Esophagus (tissue), 2 donors: ENCODE measurements at regions not wholly inside any gene's neighbourhood (a gene's known extent, or its start where the extent isn't known, plus 50 kb on each side); places are given as distances from the start of the nearest gene placed in this dataset.

Experiments used
- H3K27ac ChIP-seq, 2 donors: one replicate each; pipeline ENCODE4 v1.5.1; 2013; ENCODE audit warnings: low read depth in 2 of 2, mild to moderate bottlenecking in 2 of 2, inconsistent platforms in 1 of 2, low read length in 1 of 2, moderate library complexity in 1 of 2
- H3K27me3 ChIP-seq, 2 donors: one replicate each; pipeline ENCODE4 v1.6.1; 2013; ENCODE audit warnings: low read length in 2 of 2, control low read depth in 1 of 2, mild to moderate bottlenecking in 1 of 2; ENCODE audit not compliant: insufficient read depth in 2 of 2, control insufficient read depth in 1 of 2
- H3K36me3 ChIP-seq, 2 donors: one replicate each; pipeline ENCODE4 v1.6.1; 2013; ENCODE audit warnings: low read length in 1 of 2; ENCODE audit not compliant: control insufficient read depth in 2 of 2, insufficient read depth in 2 of 2
- H3K4me1 ChIP-seq, 2 donors: one replicate each; pipeline ENCODE4 v1.6.1; 2013; ENCODE audit warnings: low read length in 1 of 2; ENCODE audit not compliant: control insufficient read depth in 2 of 2, insufficient read depth in 2 of 2
- H3K4me3 ChIP-seq, 2 donors: one replicate each; pipeline ENCODE4 v1.5.1; 2013; ENCODE audit warnings: low read length in 2 of 2, mild to moderate bottlenecking in 2 of 2, low read depth in 1 of 2, moderate library complexity in 1 of 2
- H3K9me3 ChIP-seq, 2 donors: one replicate each; pipeline ENCODE4 v1.6.1; 2013; ENCODE audit warnings: mild to moderate bottlenecking in 2 of 2, low read depth in 1 of 2, low read length in 1 of 2, moderate library complexity in 1 of 2; ENCODE audit not compliant: control insufficient read depth in 2 of 2, insufficient read depth in 1 of 2
- WGBS, 2 donors: extraction: QIAGEN DNeasy Blood & Tissue Kit; methylation state at CpG; one replicate each; pipeline ENCODE4 v1.1.7; 2013; 5-methylcytosine and 5-hydroxymethylcytosine counted together
- donor health status: healthy with polysubstance abuse.
- donor health status: Bipolar disorder and iron deficiency.

- H3K36me3 ChIP-seq: no peaks in the 10 kb centered on the region
- no peaks in the 10 kb centered on the region for H3K9me3 ChIP-seq
- no peak overlapping the region for H3K4me3 ChIP-seq
- no peaks in the 10 kb centered on the region for H3K27me3 ChIP-seq
- no peaks in the 10 kb centered on the region for H3K4me1 ChIP-seq
- H3K27ac ChIP-seq: no peak overlapping the region
- WGBS, 2 donors: 73 to 76% methylated on average over 5 of the region's 5 CpGs
Measured at GRCh38 chr6:90708206-90708737, 121.4 kb upstream of the MAP3K7 start.

DNA sequence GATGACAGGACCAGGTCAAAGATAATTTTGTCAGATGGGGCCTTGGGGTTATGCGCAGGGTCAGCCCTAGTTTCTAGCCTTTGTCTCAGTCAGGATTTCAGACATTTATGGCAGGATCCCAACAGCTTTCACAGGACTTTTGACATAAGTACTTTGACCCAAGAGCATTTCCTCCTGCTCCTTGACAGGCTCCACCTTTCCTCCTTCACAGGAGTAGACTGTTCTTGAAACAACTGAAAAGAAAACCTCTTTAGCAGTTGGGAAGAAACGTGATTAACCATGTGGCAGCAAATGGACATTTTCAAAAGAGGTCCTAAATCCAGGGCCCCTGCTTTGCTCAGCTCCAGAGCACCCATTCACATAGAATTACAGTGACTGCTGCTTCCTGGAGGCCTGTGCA is 120.4 kb upstream of the MAP3K7 start:
- H3K27ac ChIP-seq: no peak overlapping the region
- no peaks in the 10 kb centered on the region for H3K36me3 ChIP-seq
- H3K9me3 ChIP-seq: no peaks in the 10 kb centered on the region
- no peak overlapping the region for H3K4me3 ChIP-seq
- 66 to 79% methylated on average over 2 of the region's 2 CpGs for WGBS, 2 donors
- H3K27me3 ChIP-seq: no peaks in the 10 kb centered on the region
- H3K4me1 ChIP-seq: no peaks in the 10 kb centered on the region

DNA sequence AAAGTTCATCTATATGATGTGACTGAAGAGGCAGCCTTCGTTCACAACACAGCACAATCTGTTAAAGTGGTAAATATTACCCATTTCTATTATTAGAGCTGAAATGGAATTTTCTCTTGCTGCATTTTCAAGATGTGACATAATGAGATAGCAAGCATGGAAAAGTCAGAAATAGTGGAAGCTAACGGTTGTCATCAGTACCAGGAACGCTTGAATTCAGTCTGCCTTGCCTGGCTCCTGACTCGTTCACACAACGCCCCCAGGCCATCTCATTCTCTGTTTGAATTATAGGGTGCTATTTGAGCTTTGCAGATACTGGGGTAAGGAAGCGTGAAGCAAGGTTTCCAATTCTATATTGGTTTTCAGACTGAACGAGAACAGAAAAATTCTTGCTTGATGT is 116.5 kb upstream of the MAP3K7 start:
- H3K27ac ChIP-seq: no peak overlapping the region
- no peak overlapping the region for H3K4me3 ChIP-seq
- H3K36me3 ChIP-seq: no peaks in the 10 kb centered on the region
- 65 to 71% methylated on average over 7 of the region's 7 CpGs for WGBS, 2 donors
- no peaks in the 10 kb centered on the region for H3K27me3 ChIP-seq
- H3K9me3 ChIP-seq: no peaks in the 10 kb centered on the region
- no peaks in the 10 kb centered on the region for H3K4me1 ChIP-seq

DNA sequence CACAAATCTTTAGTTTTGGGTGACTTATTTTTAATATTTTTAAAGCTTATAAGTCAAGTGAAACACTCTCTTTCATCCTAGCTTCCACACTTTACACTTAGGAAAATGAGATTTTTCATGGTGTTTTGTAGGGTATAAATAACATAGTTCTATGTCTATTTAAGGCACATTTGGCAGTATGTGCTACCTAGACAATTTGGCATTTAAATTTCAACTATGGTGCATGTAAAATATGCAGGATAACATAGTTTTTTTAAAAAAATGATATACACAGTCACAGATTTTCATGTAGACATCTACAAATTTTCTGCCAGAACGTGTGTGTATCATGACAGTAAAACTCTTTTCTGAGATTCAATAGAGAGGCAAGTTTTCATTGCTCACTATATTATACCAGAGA is 115.1 kb upstream of the MAP3K7 start:
- Histone ChIP-seq H3K4me1 (no peaks in the 10 kb centered on the region), H3K4me3 (no peak overlapping the region), H3K9me3 (no peaks in the 10 kb centered on the region), H3K27me3 (no peaks in the 10 kb centered on the region), H3K27ac (no peak overlapping the region), H3K36me3 (no peaks in the 10 kb centered on the region)
- 59 to 66% methylated on average over 1 of the region's 1 CpG for WGBS, 2 donors

GRCh38 chr6:90701146-90701781 is 114.4 kb upstream of the MAP3K7 start:
- no peaks in the 10 kb centered on the region for H3K27me3 ChIP-seq
- no peak overlapping the region for H3K27ac ChIP-seq
- H3K36me3 ChIP-seq: no peaks in the 10 kb centered on the region
- H3K9me3 ChIP-seq: no peaks in the 10 kb centered on the region
- WGBS, 2 donors: 51 to 60% methylated on average over 7 of the region's 7 CpGs
- H3K4me3 ChIP-seq: no peak overlapping the region
- no peaks in the 10 kb centered on the region for H3K4me1 ChIP-seq

DNA sequence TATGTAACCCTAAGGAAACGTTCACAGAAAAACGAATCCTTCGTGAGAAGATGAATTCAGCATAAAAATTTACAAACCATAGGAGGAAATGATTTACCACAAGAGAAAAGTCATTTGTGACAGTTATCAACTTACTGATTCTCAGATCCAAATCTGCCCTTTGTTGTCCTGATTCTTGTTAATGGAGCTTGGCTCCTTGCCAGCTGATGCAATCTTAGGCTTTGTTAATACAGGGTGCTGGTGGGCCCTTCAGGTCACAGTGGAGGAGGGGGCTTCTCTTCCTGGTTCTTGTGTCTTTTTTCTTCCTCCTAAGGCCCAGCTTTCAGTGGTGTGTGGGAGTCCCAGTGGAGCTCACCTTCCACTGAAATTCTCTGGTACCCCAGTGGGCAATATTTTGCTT is 108.4 kb upstream of the MAP3K7 start:
- no peaks in the 10 kb centered on the region for H3K27me3 ChIP-seq
- no peak overlapping the region for H3K27ac ChIP-seq
- 88 to 89% methylated on average over 3 of the region's 3 CpGs for WGBS, 2 donors
- H3K4me3 ChIP-seq: no peak overlapping the region
- no peaks in the 10 kb centered on the region for H3K36me3 ChIP-seq
- H3K9me3 ChIP-seq: no peaks in the 10 kb centered on the region
- no peaks in the 10 kb centered on the region for H3K4me1 ChIP-seq

- H3K27ac ChIP-seq: no peak overlapping the region
- no peaks in the 10 kb centered on the region for H3K4me1 ChIP-seq
- WGBS, 2 donors: 50 to 66% methylated on average over 2 of the region's 2 CpGs
- H3K9me3 ChIP-seq: no peaks in the 10 kb centered on the region
- H3K4me3 ChIP-seq: no peak overlapping the region
- H3K36me3 ChIP-seq: no peaks in the 10 kb centered on the region
- H3K27me3 ChIP-seq: no peaks in the 10 kb centered on the region
Measured at GRCh38 chr6:90694802-90695201, 107.9 kb upstream of the MAP3K7 start.

GRCh38 chr6:90691823-90692222 is 105.0 kb upstream of the MAP3K7 start:
- Histone ChIP-seq H3K36me3 (no peaks in the 10 kb centered on the region), H3K27me3 (no peaks in the 10 kb centered on the region), H3K4me1 (no peaks in the 10 kb centered on the region), H3K9me3 (no peaks in the 10 kb centered on the region), H3K27ac (no peak overlapping the region), H3K4me3 (no peak overlapping the region)
- 32 to 58% methylated on average over 1 of the region's 1 CpG for WGBS, 2 donors

DNA sequence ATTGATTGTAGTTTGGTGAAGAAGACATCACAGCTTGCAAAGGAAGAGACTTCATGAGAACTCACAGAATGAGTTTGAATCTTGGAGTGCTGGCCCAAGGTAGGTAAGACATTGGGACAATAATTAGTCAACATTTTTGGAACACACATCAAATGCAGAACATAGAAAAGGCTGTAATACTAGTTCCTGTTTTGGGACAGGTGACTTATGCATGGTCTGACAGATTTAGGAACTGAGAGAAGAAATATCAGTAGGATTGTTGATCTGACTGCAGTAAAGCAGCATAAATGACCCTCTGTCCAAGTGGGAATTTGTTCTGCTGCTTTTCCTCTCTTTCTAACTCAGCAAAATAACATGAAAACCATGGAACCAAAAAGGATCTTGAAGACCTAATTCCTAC is 102.3 kb upstream of the MAP3K7 start:
- no peaks in the 10 kb centered on the region for H3K27me3 ChIP-seq
- H3K36me3 ChIP-seq: no peaks in the 10 kb centered on the region
- no peaks in the 10 kb centered on the region for H3K9me3 ChIP-seq
- H3K4me1 ChIP-seq: no peaks in the 10 kb centered on the region
- H3K27ac ChIP-seq: no peak overlapping the region
- no peak overlapping the region for H3K4me3 ChIP-seq

- H3K4me1 ChIP-seq: no peaks in the 10 kb centered on the region
- no peaks in the 10 kb centered on the region for H3K36me3 ChIP-seq
- H3K4me3 ChIP-seq: no peak overlapping the region
- no peaks in the 10 kb centered on the region for H3K9me3 ChIP-seq
- 78 to 79% methylated on average over 3 of the region's 3 CpGs for whole genome bisulfite sequencing, 2 donors
- no peak overlapping the region for H3K27ac ChIP-seq
- H3K27me3 ChIP-seq: no peaks in the 10 kb centered on the region
Measured at GRCh38 chr6:90687775-90688380, 101.0 kb upstream of the MAP3K7 start.
